HG02870 (cell line): ENCODE measurements at regions not wholly inside any gene's neighbourhood (a gene's known extent, or its start where the extent isn't known, plus 50 kb on each side); places are given as distances from the start of the nearest gene placed in this dataset.

Source experiments
- ATAC-seq: cut with Tn5 transposase; IDR thresholded peaks from one replicate; pipeline ENCODE4 v1.9.1; 2021; ENCODE audit warnings: mild to moderate bottlenecking, moderate library complexity; ENCODE audit not compliant: unreplicated experiment

DNA sequence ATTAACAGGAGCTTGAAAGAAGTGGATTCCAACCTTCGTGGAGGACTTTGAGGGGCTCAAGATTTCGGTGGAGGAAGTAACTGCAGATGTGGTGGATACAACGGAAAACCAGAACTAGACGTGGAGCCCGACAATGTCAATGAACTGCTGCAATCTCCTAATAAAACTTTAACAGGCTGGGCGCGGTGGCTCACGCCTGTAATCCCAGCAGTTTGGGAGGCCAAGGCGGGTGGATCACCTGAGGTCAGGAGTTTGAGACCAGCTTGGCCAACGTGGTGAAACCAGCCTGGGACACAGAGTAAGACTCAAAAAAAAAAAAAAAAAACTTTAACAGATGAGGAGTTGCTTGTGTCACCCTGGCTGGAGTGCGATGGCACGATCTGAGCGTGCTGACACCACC lies 477.8 kb upstream of the MKI67 start:
- ATAC-seq = no peak

DNA sequence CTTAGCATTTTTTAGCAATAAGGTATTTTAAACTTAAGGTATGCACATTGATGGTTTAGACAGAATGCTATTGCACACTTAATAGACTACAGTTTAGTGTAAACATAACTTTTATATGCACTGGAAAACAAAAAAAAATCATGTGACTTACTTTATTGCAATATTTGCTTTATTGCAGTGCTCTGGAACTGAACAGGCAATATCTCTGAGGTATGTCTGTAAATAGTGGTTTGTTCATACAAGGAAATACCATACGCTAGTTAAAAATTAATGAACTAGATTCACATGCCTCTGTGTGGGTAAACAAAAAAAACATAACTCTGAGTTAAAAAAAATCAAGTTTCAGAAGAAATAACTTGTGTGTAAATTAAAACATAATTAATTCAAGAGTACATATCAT lies 479.0 kb upstream of the MKI67 start:
- ATAC-seq = no peak

DNA sequence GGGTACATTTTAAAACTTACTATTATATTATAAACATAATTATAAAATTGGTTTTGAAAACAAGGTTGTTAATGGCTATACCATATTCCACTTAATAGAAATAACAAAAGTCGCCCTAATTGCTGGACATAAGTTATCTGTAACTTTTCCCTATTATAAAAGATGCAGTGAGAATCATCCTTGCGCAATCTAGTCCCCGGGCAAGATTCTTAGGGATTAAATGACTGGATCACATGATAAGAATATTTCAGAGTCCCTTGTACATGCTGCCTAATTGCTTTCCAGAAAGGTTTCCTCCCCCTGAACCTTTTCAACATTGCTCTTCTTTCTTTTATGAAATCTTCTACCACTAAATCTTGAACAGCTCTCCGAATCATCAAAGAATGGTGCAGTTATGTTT lies 479.8 kb upstream of the MKI67 start:
- ATAC-seq = no peak

DNA sequence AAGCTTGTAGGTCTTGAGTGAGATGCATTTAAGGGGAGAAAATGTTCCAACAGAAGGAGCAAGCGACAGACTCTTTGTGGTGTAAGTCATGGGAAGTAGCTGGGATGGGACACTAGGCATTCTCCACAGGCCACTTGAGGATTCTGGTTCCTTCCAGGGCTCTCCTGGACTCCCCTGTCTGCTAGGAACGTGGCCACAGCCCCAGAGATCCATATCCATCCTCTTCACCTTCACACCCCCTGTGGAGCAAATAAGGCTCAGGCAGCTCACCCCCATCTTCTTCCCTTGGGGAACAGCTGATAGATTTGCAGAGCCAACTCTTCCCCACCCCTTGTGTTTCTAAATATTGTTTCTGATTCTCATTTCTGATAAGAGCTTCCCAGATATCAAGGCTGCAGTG lies 482.6 kb upstream of the MKI67 start:
- no peak for ATAC-seq

DNA sequence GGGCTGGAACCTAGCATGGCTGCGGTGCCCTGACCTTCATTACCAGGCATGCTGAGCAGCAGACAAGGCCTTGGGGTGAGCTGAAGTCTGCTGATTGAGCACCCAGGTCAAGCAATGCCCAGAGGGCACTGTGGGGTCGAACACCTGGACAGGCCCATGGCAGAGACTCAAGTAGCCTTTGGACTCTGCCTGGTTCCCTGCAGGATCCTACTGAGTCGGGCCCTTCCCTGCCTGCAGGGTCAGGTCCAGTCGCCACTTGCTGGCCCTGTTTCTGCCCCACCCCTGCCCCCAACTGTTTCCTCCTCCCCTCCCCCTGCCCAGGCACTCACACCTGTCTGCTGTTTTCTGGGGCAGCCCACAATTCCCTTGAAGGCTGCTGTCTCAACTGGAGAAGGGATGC lies 483.2 kb upstream of the MKI67 start:
- no peak for ATAC-seq

DNA sequence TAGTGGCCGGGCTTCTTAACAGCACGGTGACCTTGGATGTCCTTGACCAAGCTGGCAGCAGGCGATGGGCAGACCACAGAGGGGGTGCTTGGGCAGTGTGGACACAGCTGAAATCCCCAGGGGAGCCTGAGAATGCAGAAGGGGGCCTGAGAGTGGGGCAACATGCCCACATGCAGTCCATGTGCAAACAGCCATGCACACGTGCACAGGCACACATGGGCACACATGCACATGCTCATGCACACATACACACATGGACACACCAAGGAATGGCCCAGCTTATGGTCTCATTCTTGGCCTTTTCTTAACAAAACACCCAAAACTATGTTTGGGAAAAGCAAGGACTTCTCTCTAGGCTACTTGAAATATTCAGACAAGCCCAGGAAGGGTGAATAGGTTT lies 483.9 kb upstream of the MKI67 start:
- no peak for ATAC-seq

DNA sequence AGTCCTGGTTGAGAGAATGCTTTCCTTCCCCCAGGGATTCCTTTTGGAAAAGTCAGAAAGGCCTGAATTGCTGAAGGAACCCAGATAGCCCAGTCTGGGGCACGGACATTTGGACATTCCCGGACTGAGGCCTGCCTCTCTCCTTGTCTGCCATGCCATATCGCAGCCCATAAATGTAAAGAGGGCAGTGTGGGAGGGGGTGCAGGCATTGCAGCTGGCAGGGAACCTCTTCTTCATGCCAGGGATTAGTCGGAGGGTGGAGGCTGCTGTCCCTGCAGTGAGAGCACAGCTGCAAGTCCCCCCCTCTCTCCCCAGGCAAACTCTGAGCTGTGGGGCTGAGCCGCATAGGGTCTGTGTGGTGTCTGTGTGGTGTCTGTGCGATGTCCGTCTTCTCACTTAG lies 486.0 kb upstream of the MKI67 start:
- ATAC-seq = no peak

DNA sequence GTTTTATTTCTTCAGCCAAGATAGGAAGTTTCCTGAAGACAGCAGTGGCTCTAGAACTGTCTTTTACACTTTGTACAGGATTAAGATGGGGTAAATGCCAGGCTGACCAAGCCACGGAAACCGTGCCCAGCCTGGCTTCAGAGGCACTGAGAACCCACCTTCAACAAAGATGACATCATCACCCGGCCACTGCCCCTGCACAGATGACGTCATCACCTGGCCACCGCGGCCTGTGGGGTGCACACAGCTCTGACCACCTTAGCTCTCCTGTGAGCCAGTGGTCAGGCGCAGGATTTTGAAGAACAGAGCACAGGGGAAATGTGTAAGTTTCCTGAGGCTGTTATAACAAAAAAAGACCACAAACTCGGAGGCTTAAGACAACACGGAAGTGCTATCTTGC lies 486.4 kb upstream of the MKI67 start:
- ATAC-seq = no peak

DNA sequence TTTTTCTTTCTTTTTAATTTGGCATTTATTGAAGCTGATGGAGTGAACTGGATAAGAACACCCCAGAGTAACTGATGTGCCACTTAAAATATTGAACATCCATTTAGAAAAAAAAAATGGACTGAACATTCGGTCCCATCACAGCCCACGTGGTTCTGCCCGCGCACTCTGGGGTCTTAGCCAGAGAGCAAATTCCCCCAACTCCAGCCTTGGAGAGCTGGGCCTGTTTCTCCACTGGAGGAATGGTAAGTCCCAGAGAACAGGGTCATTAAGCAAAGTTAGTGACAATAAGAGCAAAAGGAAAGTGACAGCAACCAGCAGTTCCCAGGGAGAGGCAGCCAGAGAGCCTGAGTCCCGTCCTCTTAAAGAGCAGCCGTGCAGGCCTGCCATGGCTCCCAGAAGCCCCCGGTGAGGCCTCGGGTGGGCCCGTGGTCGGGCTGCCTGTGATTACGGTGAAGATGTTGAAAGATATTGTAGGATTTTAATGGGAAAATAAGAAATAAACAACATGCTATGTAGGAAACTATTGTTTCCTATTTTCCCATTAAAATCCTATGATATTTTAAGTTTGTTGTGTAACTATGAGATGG lies 487.9 kb upstream of the MKI67 start:
- ATAC-seq = no peak

DNA sequence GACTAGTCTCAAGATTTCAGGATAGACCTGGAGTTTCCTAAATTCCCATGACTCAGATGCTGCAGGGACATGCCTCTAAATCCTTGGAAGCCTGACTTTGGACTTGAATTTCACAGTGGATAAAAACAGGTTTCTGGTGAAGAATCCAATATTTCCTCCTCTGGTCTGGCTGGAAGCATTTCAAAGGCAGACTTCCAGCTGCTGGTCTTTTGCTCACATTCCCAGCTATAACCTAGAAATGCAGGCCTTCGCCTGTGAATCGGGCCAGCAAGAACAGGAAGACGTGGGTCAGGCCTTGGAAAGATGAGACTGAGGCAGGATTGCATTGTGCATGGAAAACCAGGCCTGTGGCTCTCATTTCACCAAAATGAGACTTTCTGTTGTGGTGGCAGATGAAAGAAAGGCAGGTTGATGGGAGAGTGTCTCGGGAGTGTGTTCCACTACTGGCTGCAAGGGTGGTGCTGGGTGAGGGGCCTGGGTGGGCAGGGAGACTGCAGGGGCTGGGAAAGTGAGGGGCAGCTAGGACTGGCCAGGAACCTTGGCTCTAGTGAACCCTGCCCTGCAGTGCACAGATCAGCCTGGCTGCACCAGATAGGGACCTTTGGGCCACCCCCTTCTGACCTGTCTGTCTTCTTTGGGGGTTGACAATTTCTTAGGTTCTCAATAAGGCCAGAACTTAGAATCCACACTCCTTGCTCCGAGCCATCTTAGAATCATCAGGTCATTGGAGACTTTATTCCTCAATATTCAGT lies 488.8 kb upstream of the MKI67 start:
- no peak for ATAC-seq

DNA sequence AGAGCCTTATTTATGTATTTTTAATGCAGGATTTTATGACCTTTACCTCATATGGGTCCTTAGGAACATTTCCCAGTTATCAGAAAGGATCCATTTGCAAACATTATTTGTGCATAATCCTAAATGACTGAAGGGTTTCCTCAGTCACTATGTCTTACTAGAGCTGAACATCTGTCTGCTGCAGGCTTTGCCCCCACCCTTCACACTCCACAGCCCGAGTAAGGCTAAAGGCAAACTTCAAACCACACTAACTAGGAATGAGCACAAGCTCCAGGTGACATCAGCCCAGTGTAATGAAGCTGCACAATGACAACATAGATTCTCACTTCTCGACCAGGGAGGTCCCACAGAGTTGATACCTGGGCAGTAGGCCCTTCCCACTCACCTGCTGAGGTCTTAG lies 491.3 kb upstream of the MKI67 start:
- ATAC-seq = no peak

DNA sequence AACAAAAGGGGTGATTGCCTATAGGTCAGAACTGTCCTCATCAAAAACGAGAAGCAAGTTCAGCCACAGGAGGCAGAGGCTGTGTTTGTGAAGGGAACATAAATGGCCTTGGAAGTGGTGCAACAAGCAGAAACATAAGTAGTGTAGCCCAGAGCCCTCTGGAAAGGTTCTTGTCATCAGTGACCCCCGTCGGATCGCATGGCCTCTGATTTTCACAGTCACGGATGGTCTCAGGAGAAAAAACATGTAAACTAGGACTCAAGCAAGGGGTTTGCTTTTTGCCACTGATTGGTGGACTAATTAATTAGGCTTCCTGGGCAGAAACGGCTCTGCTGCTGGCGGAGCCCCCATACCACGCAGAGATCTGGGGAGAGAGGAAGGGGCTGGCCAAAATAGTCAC lies 496.5 kb upstream of the MKI67 start:
- ATAC-seq = no peak

DNA sequence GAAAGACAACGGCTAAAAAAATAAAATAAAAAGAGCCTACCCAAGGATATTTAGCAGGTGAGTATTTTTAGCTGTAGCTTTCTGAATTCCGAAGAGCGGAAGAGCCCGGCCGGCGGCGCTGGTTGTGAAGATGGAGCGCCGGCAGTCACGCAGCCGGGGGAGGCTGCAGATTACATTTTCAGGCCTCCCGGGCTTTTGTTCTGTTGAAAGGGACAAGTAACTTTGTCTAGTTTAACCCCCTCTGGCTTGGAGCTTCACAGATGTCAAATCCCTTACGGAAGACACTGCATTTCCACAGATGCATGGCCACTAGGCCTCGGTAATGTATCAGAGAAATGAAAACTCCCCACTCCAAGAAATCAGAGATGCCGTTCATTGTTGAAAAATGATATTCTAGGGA lies 497.6 kb upstream of the MKI67 start:
- no peak for ATAC-seq

DNA sequence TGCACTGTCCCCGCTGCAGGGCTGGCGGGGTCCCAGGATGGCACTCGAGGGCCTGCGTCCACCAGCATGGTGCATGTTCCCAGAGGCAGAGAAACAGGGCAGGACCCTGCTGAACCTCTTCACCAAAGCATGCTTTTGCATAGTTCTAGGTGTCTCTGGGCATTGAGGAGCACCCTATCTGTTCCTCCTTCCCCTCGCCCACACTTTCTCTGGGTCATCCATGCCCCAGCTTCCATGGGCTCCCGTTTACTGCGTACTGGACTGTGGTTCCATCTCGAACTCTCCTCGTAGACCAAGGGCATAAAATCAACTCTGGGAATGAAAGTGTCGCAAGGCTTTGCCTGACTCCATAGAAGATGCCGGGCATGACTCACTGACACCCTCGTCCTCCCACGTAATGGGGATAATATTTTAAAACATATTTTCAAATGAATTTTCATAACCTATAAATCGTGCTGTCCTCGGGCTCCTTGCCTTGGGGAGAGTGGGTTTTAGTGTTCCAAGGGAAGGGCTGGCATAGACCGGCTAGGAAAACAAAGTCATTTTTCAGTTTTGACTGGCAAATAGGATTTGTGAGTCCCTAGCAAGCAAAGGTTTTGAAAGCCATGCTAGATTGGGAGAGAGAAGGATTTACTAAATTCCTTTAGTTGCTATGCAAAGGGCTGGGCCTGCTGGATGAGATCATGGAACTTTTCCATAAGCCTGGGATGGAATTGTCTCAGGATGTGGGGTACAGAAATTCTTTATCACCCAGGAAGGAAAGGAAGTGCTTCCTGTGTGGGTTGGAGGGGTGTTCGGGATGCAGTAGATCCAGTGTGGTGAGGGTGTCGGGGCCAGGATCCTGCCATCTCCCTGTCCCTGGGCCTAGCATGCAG lies 498.7 kb upstream of the MKI67 start:
- ATAC-seq = no peak

DNA sequence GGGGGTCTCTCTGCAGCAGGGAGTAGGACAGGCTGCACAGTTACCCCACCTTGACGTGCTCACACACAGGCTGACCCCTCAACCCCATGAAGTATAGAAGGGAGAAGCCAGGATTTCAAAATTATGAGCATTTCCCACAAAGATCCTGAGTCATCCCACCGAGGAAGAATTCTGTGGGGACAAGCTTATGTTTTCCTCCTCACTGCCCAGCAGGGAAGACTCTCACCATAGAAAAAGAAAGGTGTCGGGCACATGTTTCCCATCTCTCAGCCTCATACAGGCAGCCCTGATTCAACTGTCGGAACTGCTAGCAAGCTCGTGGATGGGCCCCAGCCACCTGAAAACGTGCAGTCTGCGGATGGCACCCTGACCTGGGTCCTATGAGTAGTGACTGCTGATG lies 499.7 kb upstream of the MKI67 start:
- no peak for ATAC-seq

DNA sequence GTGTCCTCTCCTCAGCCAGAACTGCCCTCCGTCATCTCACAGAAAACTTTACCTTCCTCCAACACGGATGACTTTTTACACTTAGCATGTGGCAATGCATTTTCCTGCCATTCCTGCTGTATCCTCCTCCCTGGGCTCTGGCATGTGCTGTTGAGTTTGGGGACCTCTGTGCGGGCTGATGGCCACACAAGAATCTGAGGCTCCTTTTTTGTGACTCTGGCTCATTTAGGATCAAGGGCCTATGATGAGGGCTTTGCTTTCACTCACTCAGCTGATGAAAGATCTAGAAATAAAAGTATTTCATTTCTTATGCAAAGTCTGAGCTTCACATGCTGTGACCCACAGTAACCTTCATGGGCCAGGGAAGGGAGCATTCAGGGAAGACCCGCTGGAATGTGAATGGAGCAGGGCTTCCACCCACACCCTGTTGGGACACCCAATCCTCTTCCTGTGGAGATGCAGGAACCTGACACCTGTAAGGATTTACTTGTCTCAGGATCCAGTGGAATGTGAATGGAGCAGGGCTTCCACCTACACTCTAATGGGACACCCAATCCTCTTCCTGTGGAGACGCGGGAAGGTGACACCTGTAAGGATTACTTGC lies 500.3 kb upstream of the MKI67 start:
- ATAC-seq = no peak

DNA sequence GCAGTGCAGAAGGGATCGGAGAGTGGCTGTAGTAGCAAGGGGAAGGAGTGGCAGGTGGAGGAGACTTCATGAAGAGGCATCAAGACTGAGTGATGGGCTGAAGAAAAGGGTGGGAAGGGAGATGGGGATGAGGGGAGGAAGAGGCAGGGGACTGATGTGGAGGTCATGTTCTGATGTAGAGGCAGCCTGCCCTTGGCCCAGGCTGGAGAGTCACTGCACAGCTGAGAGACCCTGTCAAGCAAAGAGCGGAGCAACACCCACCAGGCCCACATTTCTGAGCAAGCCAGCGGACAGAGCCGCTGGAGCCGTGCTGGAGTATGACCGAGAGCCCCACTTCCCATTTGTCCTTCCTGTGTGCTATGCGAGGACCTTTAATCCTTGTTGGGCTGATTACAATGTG lies 501.6 kb upstream of the MKI67 start:
- no peak for ATAC-seq

DNA sequence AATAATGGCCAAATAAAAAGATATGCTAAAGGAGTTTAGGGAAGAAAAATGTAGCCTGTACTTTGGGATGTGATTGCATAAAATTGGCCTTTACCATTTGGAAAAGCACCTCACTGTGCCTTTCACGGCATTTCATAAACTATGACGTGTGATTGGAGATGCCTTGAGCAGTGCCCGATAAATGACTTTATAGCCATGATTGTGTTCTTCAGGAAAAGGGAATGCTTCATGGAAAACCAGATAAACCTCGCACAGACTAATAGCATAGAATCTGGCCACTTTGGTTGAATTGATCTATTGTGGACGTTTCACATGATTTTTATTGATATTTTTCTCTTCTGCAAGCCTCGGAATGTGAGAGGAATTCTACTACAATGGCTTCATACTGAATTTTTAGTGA lies 502.0 kb upstream of the MKI67 start:
- ATAC-seq = no peak

DNA sequence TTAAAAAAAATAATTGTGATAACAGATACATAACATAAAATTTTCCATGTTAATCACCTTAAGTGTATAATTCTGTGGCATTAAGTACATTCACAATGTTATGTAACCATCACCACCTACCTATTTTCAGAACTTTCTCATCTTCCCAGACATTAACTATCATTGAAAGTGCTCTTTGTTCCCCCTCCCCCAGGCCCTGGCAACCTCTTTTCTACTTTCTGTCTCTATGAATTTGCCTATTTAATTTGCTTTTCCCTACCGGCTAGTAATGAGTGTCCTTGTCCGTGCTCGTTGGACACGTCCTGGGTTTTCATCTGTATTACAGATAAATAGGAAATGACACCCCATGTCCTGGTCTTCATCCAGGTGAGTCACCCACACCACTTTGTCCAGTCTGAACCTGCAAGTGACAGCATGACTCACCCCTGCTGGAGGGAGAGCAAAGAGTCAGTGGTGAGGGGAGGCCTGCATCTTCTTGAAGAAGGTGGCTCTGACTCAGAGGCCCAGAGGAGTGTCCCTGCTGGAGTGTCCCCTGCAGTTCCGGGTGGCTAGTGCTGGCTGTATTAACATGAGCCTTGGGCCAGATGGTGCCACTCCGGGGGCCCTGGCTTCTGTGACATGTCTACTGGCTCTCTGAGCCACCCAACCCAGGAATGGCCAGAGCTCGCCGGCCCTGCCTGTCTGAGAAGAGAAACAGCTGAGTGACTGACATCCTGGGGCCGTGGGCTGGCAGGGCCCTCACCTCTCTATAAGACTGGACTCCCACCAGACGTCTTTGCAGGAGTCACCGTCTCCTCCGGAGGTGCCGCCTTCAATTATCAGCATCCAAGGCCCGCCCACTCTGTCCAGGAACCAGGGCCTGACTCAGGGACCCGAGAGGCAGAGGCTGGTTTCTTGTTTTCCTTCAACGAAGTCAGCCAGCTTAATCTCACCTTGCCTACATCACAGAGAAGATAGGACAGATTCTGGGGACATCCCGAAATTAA lies 503.2 kb upstream of the MKI67 start:
- ATAC-seq = no peak

DNA sequence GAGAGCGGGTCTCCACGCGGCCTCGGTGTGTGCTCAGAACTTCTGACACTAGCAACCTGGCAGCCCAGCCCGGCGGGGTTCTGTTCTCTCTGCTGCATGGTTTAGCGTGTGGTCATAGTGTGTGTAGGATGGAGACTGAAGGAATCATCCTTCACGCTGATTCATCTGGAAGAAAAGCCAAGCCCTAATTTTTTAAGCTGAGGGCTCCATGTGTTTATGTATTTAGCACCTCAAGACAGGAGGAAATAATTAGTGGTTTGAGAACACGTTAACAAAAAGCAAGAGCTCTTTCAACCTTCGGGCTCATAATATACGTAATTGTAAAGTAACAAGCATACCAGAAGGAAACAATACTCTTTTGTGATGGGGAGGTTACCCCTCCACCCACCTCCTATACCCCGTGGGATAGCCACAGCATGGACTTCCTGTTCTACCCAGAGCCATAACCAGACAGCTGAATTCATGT lies 504.6 kb upstream of the MKI67 start:
- ATAC-seq = no peak
